H9 (cell line): ENCODE measurements at regions not wholly inside any gene's neighbourhood (a gene's known extent, or its start where the extent isn't known, plus 50 kb on each side); places are given as distances from the start of the nearest gene placed in this dataset.

Experiments
- DNase-seq: peaks from one replicate; pipeline ENCODE4 v3.0.0-alpha.2; 2017
- H2AFZ ChIP-seq: one replicate; pipeline ENCODE4 v1.6.1; 2013; ENCODE audit warnings: mild to moderate bottlenecking, low read length, control low read depth, moderate library complexity
- H2AK5ac ChIP-seq: 2 replicates; pipeline ENCODE4 v1.6.1; 2013; ENCODE audit warnings: low read length, control low read depth, mixed read lengths; ENCODE audit not compliant: insufficient read length
- H2BK120ac ChIP-seq: one replicate; pipeline ENCODE4 v1.6.1; 2013; ENCODE audit warnings: low read depth, mild to moderate bottlenecking, low read length, control low read depth, inconsistent platforms; ENCODE audit not compliant: poor library complexity, severe bottlenecking
- H2BK12ac ChIP-seq: 2 replicates; pipeline ENCODE4 v1.6.1; 2013; ENCODE audit warnings: low read length, control low read depth, mixed read lengths, low read depth; ENCODE audit not compliant: insufficient read length
- H2BK15ac ChIP-seq: 2 replicates; pipeline ENCODE4 v1.6.1; 2013; ENCODE audit warnings: low read depth, low read length, control low read depth
- H2BK20ac ChIP-seq: one replicate; pipeline ENCODE4 v1.6.1; 2013; ENCODE audit warnings: low read depth, mild to moderate bottlenecking, low read length, control low read depth, inconsistent platforms; ENCODE audit not compliant: poor library complexity, severe bottlenecking
- H2BK5ac ChIP-seq: 2 replicates; pipeline ENCODE4 v1.6.1; 2013; ENCODE audit warnings: low read length, control low read depth, mixed read lengths; ENCODE audit not compliant: insufficient read length
- H3K14ac ChIP-seq: 2 replicates; pipeline ENCODE4 v1.6.1; 2013; ENCODE audit warnings: low read length, control low read depth; ENCODE audit not compliant: insufficient read depth
- H3K18ac ChIP-seq: 2 replicates; pipeline ENCODE4 v1.6.1; 2013; ENCODE audit warnings: low read depth, mild to moderate bottlenecking, mixed read lengths, low read length, control low read depth; ENCODE audit not compliant: insufficient read length
- H3K23ac ChIP-seq: 2 replicates; pipeline ENCODE4 v1.6.1; 2013; ENCODE audit warnings: low read length, control low read depth, mixed read lengths, low read depth; ENCODE audit not compliant: insufficient read length
- H3K23me2 ChIP-seq: 2 replicates; pipeline ENCODE4 v1.6.1; 2013; ENCODE audit warnings: low read depth, mild to moderate bottlenecking, mixed read lengths, low read length, control low read depth; ENCODE audit not compliant: insufficient read length, poor library complexity, severe bottlenecking
- H3K27ac ChIP-seq: 2 replicates; pipeline ENCODE4 v1.5.1; 2013; ENCODE audit warnings: low read length, control low read depth, mixed read lengths, low read depth; ENCODE audit not compliant: insufficient read length
- H3K27me3 ChIP-seq: 2 replicates; pipeline ENCODE4 v1.6.1; 2013; ENCODE audit warnings: low read length, control low read depth, inconsistent platforms; ENCODE audit not compliant: insufficient read depth
- H3K4ac ChIP-seq: 2 replicates; pipeline ENCODE4 v1.6.1; 2013; ENCODE audit warnings: low read depth, mild to moderate bottlenecking, control low read depth, inconsistent platforms, low read length, moderate library complexity
- H3K4me1 ChIP-seq: 2 replicates; pipeline ENCODE4 v1.6.1; 2013; ENCODE audit warnings: low read length, control low read depth, inconsistent platforms; ENCODE audit not compliant: insufficient read depth
- H3K4me2 ChIP-seq: 2 replicates; pipeline ENCODE4 v1.6.1; 2013; ENCODE audit warnings: low read length, control low read depth, mixed read lengths; ENCODE audit not compliant: insufficient read length, insufficient read depth
- H3K56ac ChIP-seq: 2 replicates; pipeline ENCODE4 v1.6.1; 2013; ENCODE audit warnings: low read depth, mild to moderate bottlenecking, mixed read lengths, low read length, control low read depth; ENCODE audit not compliant: insufficient read length
- H3K79me1 ChIP-seq: 2 replicates; pipeline ENCODE4 v1.6.1; 2013; ENCODE audit warnings: low read depth, mild to moderate bottlenecking, moderate library complexity, low read length, control low read depth, inconsistent platforms; ENCODE audit not compliant: insufficient read depth, poor library complexity, severe bottlenecking
- H3K79me2 ChIP-seq: 2 replicates; pipeline ENCODE4 v1.6.1; 2013; ENCODE audit warnings: low read length, control low read depth, inconsistent platforms; ENCODE audit not compliant: insufficient read depth
- H3K9ac ChIP-seq: 2 replicates; pipeline ENCODE4 v1.6.1; 2013; ENCODE audit warnings: low read length, control low read depth, mixed read lengths; ENCODE audit not compliant: insufficient read length; ENCODE audit errors: extremely low read depth
- H3K9me3 ChIP-seq: one replicate; pipeline ENCODE4 v1.6.1; 2013; ENCODE audit warnings: low read depth, low read length, inconsistent platforms; ENCODE audit not compliant: control insufficient read depth
- H3T11ph ChIP-seq: one replicate; pipeline ENCODE4 v1.6.1; 2013; ENCODE audit warnings: mild to moderate bottlenecking, low read length, control low read depth, inconsistent platforms
- H4K20me1 ChIP-seq: one replicate; pipeline ENCODE4 v1.6.1; 2013; ENCODE audit not compliant: control insufficient read depth, insufficient read length, insufficient read depth
- H4K5ac ChIP-seq: 2 replicates; pipeline ENCODE4 v1.6.1; 2013; ENCODE audit warnings: low read depth, mild to moderate bottlenecking, mixed read lengths, low read length, control low read depth; ENCODE audit not compliant: insufficient read length
- H4K8ac ChIP-seq: replicated peaks from 2 replicates; pipeline ENCODE4 v1.6.1; 2013; ENCODE audit warnings: low read length, control low read depth, mixed read lengths, low read depth; ENCODE audit not compliant: insufficient read length
- H4K91ac ChIP-seq: 2 replicates; pipeline ENCODE4 v1.6.1; 2013; ENCODE audit warnings: low read depth, mild to moderate bottlenecking, moderate library complexity, mixed read lengths, low read length, control low read depth; ENCODE audit not compliant: insufficient read length
- H3K27ac Mint-ChIP-seq, 3 experiments: 2 replicates in 2 of 3; 3 replicates in 1 of 3; pipeline ENCODE4 v1.8.0; 2020 to 2021; ENCODE audit warnings: mixed read lengths in 3 of 3, mild to moderate bottlenecking in 1 of 3, moderate library complexity in 1 of 3
- H3K27me3 Mint-ChIP-seq: 2 replicates; pipeline ENCODE4 v1.8.0; 2021; ENCODE audit warnings: low read depth, mild to moderate bottlenecking, moderate library complexity, mixed read lengths
- H3K36me3 Mint-ChIP-seq, 3 experiments: 2 replicates in 2 of 3; 3 replicates in 1 of 3; pipeline ENCODE4 v1.8.0; 2020 to 2021; ENCODE audit warnings: low read depth in 3 of 3, mixed read lengths in 3 of 3; ENCODE audit not compliant: insufficient read depth in 1 of 3
- H3K4me1 Mint-ChIP-seq, 2 experiments: 2 replicates each; pipeline ENCODE4 v1.8.0; 2020; ENCODE audit warnings: mixed read lengths in 2 of 2
- H3K4me3 Mint-ChIP-seq, 2 experiments: 2 replicates in 1 of 2; 3 replicates in 1 of 2; pipeline ENCODE4 v1.8.0; 2020 to 2021; ENCODE audit warnings: mild to moderate bottlenecking in 2 of 2, mixed read lengths in 2 of 2, moderate library complexity in 1 of 2
- H3K9me3 Mint-ChIP-seq, 2 experiments: 2 replicates in 1 of 2; 3 replicates in 1 of 2; pipeline ENCODE4 v1.8.0; 2020; ENCODE audit warnings: mild to moderate bottlenecking in 2 of 2, mixed read lengths in 2 of 2, moderate library complexity in 1 of 2
- CTCF ChIP-seq: fragments of 200-600 bp; sonication (generic); conservative IDR thresholded peaks from 3 replicates; pipeline ENCODE4 v1.8.0; 2021; ENCODE audit warnings: antibody characterized with exemption, mild to moderate bottlenecking
- WGBS: extraction: QIAGEN DNeasy Blood & Tissue Kit; methylation state at CpG from one replicate; pipeline ENCODE4 v1.1.7; 2013; ENCODE audit warnings: missing lambda C conversion rate, low lambda C conversion rate, mixed read lengths; ENCODE audit not compliant: insufficient read length; ENCODE audit errors: extremely low coverage; 5-methylcytosine and 5-hydroxymethylcytosine counted together

DNA sequence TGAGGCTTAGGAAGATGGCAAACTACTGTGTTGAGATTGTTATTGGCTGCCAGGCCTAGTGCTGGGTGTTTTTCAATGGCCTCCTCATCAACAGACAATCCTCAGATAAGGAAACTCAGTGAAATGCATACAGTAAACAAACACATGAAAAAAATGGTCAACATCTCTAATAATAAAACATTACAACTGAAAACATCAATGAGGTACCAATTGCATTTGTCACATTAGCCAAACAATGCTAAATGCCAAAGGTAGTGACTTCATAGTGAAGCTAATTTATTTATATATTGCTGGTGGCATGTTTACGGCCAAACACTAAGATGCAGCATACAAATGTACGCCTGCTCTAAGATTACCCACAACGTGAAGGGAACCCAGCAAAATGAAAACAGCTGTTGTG is 224.0 kb upstream of the UBL3 start:
- Histone ChIP-seq H3K4ac (no peak overlapping the region), H2BK12ac (no peak overlapping the region), H3K14ac (no peak overlapping the region), H3K4me1 (peaks cover 6% of the 10 kb centered on the region; the same call in 1 of the 2 replicates), H3K27me3 (no peaks in the 10 kb centered on the region), H2BK5ac (no peak overlapping the region), H3K23me2 (no peaks in the 10 kb centered on the region), H2BK20ac (no peak overlapping the region), H3K56ac (no peak overlapping the region), H2BK120ac (no peak overlapping the region), H2AK5ac (no peak overlapping the region), H4K5ac (no peak overlapping the region), H4K8ac (no peak overlapping the region), H3K4me2 (no peak overlapping the region), H3K18ac (no peak overlapping the region), H2AFZ (no peak overlapping the region), H4K20me1 (no peaks in the 10 kb centered on the region), H3K23ac (no peak overlapping the region), H3K79me2 (no peaks in the 10 kb centered on the region), H4K91ac (no peak overlapping the region), H2BK15ac (no peak overlapping the region), H3K9ac (no peak overlapping the region), H3K9me3 (no peaks in the 10 kb centered on the region), H3K79me1 (no peaks in the 10 kb centered on the region), H3T11ph (no peak overlapping the region), H3K27ac (no peak overlapping the region)
- no peaks in the 10 kb centered on the region for H3K27me3 Mint-ChIP-seq
- H3K4me3 Mint-ChIP-seq, result no peak overlapping the region
- DNase-seq, result no peak
- WGBS, result no CpG with 5 or more reads among the region's 3 CpGs
- H3K36me3 Mint-ChIP-seq, result peaks cover 0 to 5% (median 2%) of the 10 kb centered on the region in 3 experiments; a peak in 5 of 7 replicates
- H3K27ac Mint-ChIP-seq, result no peak overlapping the region
- peaks cover 27 to 33% of the 10 kb centered on the region in 2 experiments for H3K4me1 Mint-ChIP-seq
- peaks cover 4 to 7% of the 10 kb centered on the region in 2 experiments; a peak in 3 of 5 replicates for H3K9me3 Mint-ChIP-seq
- no peak for TF ChIP-seq CTCF
